Progenitor cell of endocrine pancreas (in vitro differentiated cells): ENCODE measurements at regions not wholly inside any gene's neighbourhood (a gene's known extent, or its start where the extent isn't known, plus 50 kb on each side); places are given as distances from the start of the nearest gene placed in this dataset.

Source experiments
- DNase-seq: peaks from one replicate; pipeline ENCODE4 v3.0.0; 2021; ENCODE audit warnings: low spot score; ENCODE audit not compliant: unreplicated experiment
- H3K27ac Mint-ChIP-seq: 2 replicates; pipeline ENCODE4 v1.8.0; 2021; ENCODE audit warnings: mild to moderate bottlenecking, moderate library complexity, mixed read lengths
- H3K27me3 Mint-ChIP-seq: 2 replicates; pipeline ENCODE4 v1.8.0; 2021; ENCODE audit warnings: mixed read lengths
- H3K36me3 Mint-ChIP-seq: 2 replicates; pipeline ENCODE4 v1.8.0; 2022; ENCODE audit warnings: mixed read lengths; ENCODE audit not compliant: insufficient read depth
- H3K4me1 Mint-ChIP-seq: 2 replicates; pipeline ENCODE4 v1.8.0; 2021; ENCODE audit warnings: low read depth, mixed read lengths
- H3K4me3 Mint-ChIP-seq: 2 replicates; pipeline ENCODE4 v1.8.0; 2021; ENCODE audit warnings: low read depth, mild to moderate bottlenecking, moderate library complexity, mixed read lengths
- H3K9me3 Mint-ChIP-seq: 2 replicates; pipeline ENCODE4 v1.8.0; 2021; ENCODE audit warnings: low read depth, mixed read lengths
- TF ChIP-seq, protein P1 (sequence below): fragments of 200-600 bp; sonication (generic); IDR thresholded peaks from one replicate; pipeline ENCODE4 v1.5.0; 2021; ENCODE audit warnings: antibody characterized with exemption, mild to moderate bottlenecking; ENCODE audit not compliant: unreplicated experiment

GRCh38 chr13:86858216-86858615 lies 813.0 kb upstream of the SLITRK5 start:
- H3K4me3 Mint-ChIP-seq, result no peak overlapping the region
- H3K27me3 Mint-ChIP-seq, result no peaks in the 10 kb centered on the region
- H3K36me3 Mint-ChIP-seq, result no peaks in the 10 kb centered on the region
- peaks cover 2% of the 10 kb centered on the region for H3K9me3 Mint-ChIP-seq
- no peak for DNase-seq
- TF ChIP-seq, protein P1, sequence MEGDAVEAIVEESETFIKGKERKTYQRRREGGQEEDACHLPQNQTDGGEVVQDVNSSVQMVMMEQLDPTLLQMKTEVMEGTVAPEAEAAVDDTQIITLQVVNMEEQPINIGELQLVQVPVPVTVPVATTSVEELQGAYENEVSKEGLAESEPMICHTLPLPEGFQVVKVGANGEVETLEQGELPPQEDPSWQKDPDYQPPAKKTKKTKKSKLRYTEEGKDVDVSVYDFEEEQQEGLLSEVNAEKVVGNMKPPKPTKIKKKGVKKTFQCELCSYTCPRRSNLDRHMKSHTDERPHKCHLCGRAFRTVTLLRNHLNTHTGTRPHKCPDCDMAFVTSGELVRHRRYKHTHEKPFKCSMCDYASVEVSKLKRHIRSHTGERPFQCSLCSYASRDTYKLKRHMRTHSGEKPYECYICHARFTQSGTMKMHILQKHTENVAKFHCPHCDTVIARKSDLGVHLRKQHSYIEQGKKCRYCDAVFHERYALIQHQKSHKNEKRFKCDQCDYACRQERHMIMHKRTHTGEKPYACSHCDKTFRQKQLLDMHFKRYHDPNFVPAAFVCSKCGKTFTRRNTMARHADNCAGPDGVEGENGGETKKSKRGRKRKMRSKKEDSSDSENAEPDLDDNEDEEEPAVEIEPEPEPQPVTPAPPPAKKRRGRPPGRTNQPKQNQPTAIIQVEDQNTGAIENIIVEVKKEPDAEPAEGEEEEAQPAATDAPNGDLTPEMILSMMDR, result no peak
- no peak overlapping the region for H3K27ac Mint-ChIP-seq
- no peaks in the 10 kb centered on the region for H3K4me1 Mint-ChIP-seq

GRCh38 chr13:86862137-86862536 lies 809.0 kb upstream of the SLITRK5 start:
- DNase-seq, result no peak
- Mint-ChIP-seq H3K4me3 (no peak overlapping the region), H3K27me3 (no peaks in the 10 kb centered on the region), H3K4me1 (no peaks in the 10 kb centered on the region), H3K27ac (no peak overlapping the region), H3K36me3 (no peaks in the 10 kb centered on the region), H3K9me3 (peaks cover 6% of the 10 kb centered on the region)
- TF ChIP-seq, protein P1, result no peak

- Mint-ChIP-seq H3K27ac (no peak overlapping the region), H3K9me3 (peaks cover 6% of the 10 kb centered on the region), H3K4me3 (no peak overlapping the region), H3K4me1 (no peaks in the 10 kb centered on the region), H3K36me3 (no peaks in the 10 kb centered on the region), H3K27me3 (no peaks in the 10 kb centered on the region)
- TF ChIP-seq, protein P1, result no peak
- no peak for DNase-seq
Measured at GRCh38 chr13:86864376-86864775, 806.8 kb upstream of the SLITRK5 start.

DNA sequence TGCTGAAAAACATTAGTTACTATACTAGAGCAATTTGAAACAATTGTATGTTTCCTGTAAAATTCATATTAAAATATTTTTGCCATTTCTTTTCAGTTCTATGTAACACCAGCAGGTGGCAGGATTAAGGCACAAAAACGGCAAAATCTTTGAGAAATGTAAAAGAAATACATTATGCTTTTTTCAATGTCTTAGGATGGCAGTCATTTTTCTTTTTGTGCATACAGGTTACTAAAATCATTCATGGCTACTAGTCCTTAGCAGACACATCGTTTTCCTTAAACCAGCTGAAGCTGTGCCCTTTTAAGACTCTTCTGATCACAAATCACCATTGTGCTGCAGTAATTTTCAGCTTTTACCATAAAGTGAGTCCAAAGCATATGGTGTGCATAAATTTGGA lies 800.7 kb upstream of the SLITRK5 start:
- no peak for DNase-seq
- Mint-ChIP-seq H3K36me3 (no peaks in the 10 kb centered on the region), H3K4me1 (no peaks in the 10 kb centered on the region), H3K9me3 (no peaks in the 10 kb centered on the region), H3K4me3 (no peak overlapping the region), H3K27ac (no peak overlapping the region), H3K27me3 (no peaks in the 10 kb centered on the region)
- TF ChIP-seq, protein P1, result peak; percentile 82

DNA sequence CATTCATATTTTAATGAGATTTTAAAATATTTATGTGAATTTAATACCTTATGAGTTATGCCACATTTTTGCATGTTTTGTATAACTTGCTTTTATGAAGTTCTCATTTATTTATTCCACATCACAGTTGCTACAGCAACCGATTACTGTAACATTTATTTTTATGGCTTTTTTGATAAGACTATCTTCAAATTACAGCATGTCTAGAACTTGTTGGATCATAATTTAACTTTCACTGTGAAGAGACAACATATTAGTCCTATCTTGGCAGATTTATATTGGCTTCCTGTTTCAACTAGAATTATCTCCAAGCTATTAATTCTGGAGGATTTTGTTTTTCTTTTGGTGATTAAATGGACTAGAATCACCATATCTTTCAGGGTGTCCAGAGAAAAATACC lies 793.7 kb upstream of the SLITRK5 start:
- DNase-seq, result no peak
- Mint-ChIP-seq H3K27me3 (no peaks in the 10 kb centered on the region), H3K4me1 (no peaks in the 10 kb centered on the region), H3K27ac (no peak overlapping the region), H3K4me3 (no peak overlapping the region), H3K36me3 (no peaks in the 10 kb centered on the region), H3K9me3 (peaks cover 1% of the 10 kb centered on the region)
- TF ChIP-seq, protein P1, result no peak

GRCh38 chr13:86878781-86879180 lies 792.4 kb upstream of the SLITRK5 start:
- Mint-ChIP-seq H3K4me3 (no peak overlapping the region), H3K27ac (no peak overlapping the region), H3K4me1 (no peaks in the 10 kb centered on the region), H3K27me3 (no peaks in the 10 kb centered on the region), H3K9me3 (peaks cover 5% of the 10 kb centered on the region), H3K36me3 (no peaks in the 10 kb centered on the region)
- DNase-seq, result no peak
- TF ChIP-seq, protein P1, result no peak
